ENCODE measurements at regions not wholly inside any gene's neighbourhood (a gene's known extent, or its start where the extent isn't known, plus 50 kb on each side); places are given as distances from the start of the nearest gene placed in this dataset.

DNA sequence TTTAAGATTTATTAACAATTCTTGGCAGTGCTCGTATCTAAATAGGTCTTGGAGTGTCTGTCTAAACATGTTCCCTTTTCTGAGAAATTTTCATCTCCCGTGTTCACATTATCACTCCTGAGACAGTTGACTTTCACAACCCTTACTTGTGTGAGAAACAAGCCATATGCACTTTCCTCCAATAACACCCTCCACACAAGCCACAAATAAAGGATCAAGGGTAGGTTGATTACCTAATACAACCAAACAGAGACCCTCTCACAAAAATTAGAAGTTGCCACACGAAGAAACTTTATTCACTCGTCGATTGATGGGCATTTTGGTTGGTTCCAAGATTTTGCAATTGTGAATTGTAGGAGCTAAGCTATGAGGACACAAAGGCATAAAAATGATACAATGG is 763.9 kb downstream of the TRAM1L1 start:
- Mint-ChIP-seq H3K36me3 (no peaks in the 10 kb centered on the region), H3K27ac (no peak overlapping the region), H3K27me3 (ENCODE audit: low read depth in 3 of 3) (no peaks in the 10 kb centered on the region), H3K9me3 (peaks cover 0 to 2% (median 0%) of the 10 kb centered on the region in 7 donors), H3K4me1 (no peaks in the 10 kb centered on the region), H3K4me3 (no peak overlapping the region)
- no peaks in the 10 kb centered on the region for H3K9me3 ChIP-seq (replicated peaks in 1 of 2; ENCODE audit: control insufficient read depth in 1 of 2, insufficient read depth in 1 of 2, low read length in 2 of 2)
- H2AFZ ChIP-seq (ENCODE audit: insufficient read depth, low read depth, low read length, poor library complexity, severe bottlenecking) = no peak overlapping the region
- no peak overlapping the region for H3K27ac ChIP-seq (ENCODE audit: low read depth in 1 of 2, low read length in 2 of 2)
- H3K4me2 ChIP-seq (replicated peaks; ENCODE audit: extremely low read depth, low read length, poor library complexity, severe bottlenecking) = no peak overlapping the region
- no peaks in the 10 kb centered on the region for H3K4me1 ChIP-seq (ENCODE audit: control insufficient read depth in 1 of 2, insufficient read depth in 2 of 2, low read length in 2 of 2)
- H3K79me2 ChIP-seq (ENCODE audit: insufficient read depth, low read length) = no peaks in the 10 kb centered on the region
- H3K36me3 ChIP-seq (replicated peaks in 1 of 2; ENCODE audit: control insufficient read depth in 1 of 2, insufficient read depth in 2 of 2, low read length in 2 of 2) = no peaks in the 10 kb centered on the region
- intact Hi-C loops (cut with micrococcal nuclease) = no loop called here
- WGBS (ENCODE audit: insufficient coverage) = 100% methylated on average over 5 of the region's 5 CpGs
- TF ChIP-seq, protein P1, sequence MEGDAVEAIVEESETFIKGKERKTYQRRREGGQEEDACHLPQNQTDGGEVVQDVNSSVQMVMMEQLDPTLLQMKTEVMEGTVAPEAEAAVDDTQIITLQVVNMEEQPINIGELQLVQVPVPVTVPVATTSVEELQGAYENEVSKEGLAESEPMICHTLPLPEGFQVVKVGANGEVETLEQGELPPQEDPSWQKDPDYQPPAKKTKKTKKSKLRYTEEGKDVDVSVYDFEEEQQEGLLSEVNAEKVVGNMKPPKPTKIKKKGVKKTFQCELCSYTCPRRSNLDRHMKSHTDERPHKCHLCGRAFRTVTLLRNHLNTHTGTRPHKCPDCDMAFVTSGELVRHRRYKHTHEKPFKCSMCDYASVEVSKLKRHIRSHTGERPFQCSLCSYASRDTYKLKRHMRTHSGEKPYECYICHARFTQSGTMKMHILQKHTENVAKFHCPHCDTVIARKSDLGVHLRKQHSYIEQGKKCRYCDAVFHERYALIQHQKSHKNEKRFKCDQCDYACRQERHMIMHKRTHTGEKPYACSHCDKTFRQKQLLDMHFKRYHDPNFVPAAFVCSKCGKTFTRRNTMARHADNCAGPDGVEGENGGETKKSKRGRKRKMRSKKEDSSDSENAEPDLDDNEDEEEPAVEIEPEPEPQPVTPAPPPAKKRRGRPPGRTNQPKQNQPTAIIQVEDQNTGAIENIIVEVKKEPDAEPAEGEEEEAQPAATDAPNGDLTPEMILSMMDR (IDR thresholded peaks at IDR 0.05) = no peak
- no peaks in the 10 kb centered on the region for H4K20me1 ChIP-seq (ENCODE audit: insufficient read depth, low read length)
- H3K4me3 ChIP-seq (replicated peaks in 1 of 3; ENCODE audit: low read depth in 2 of 3, low read length in 3 of 3) = no peak overlapping the region
- no peaks in the 10 kb centered on the region for H3K27me3 ChIP-seq (ENCODE audit: control insufficient read depth in 2 of 2, insufficient read depth in 2 of 2, low read length in 2 of 2)
- no peak overlapping the region for H3K9ac ChIP-seq (ENCODE audit: insufficient read depth, low read length, poor library complexity, severe bottlenecking)
- no peak for DNase-seq

DNA sequence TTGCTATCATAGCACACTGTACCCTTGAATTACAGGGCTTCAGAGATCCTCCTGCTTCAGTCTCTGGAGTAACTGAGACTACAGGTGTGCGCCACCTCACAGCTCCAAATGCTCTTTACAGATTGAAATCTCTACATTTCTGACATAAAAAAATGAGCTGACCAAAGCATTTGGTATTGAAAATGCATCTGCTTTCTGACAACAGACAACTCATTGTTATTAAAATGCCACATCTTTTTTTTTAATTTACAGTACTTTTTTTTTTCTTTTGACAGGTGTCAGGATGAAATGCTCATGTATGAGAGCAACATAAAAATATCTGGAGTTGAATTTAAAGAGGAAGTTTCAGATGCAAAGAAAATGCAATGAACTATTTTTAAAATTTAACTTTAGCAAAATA is 764.5 kb downstream of the TRAM1L1 start:
- H3K27me3 Mint-ChIP-seq (ENCODE audit: low read depth in 3 of 3) = no peaks in the 10 kb centered on the region
- H3K27me3 ChIP-seq (ENCODE audit: control insufficient read depth in 2 of 2, insufficient read depth in 2 of 2, low read length in 2 of 2) = no peaks in the 10 kb centered on the region
- no peaks in the 10 kb centered on the region for H3K4me1 ChIP-seq (ENCODE audit: control insufficient read depth in 1 of 2, insufficient read depth in 2 of 2, low read length in 2 of 2)
- no peak overlapping the region for H2AFZ ChIP-seq (ENCODE audit: insufficient read depth, low read depth, low read length, poor library complexity, severe bottlenecking)
- no peak for DNase-seq
- no peak overlapping the region for H3K27ac ChIP-seq (ENCODE audit: low read depth in 1 of 2, low read length in 2 of 2)
- WGBS (ENCODE audit: insufficient coverage) = no CpG with 5 or more reads among the region's 1 CpG
- no peak overlapping the region for H3K27ac Mint-ChIP-seq
- TF ChIP-seq, protein P1 (IDR thresholded peaks at IDR 0.05) = no peak
- H4K20me1 ChIP-seq (ENCODE audit: insufficient read depth, low read length) = no peaks in the 10 kb centered on the region
- H3K36me3 ChIP-seq (replicated peaks in 1 of 2; ENCODE audit: control insufficient read depth in 1 of 2, insufficient read depth in 2 of 2, low read length in 2 of 2) = no peaks in the 10 kb centered on the region
- no peaks in the 10 kb centered on the region for H3K36me3 Mint-ChIP-seq
- H3K9ac ChIP-seq (ENCODE audit: insufficient read depth, low read length, poor library complexity, severe bottlenecking) = no peak overlapping the region
- no peaks in the 10 kb centered on the region for H3K9me3 ChIP-seq (replicated peaks in 1 of 2; ENCODE audit: control insufficient read depth in 1 of 2, insufficient read depth in 1 of 2, low read length in 2 of 2)
- H3K4me2 ChIP-seq (replicated peaks; ENCODE audit: extremely low read depth, low read length, poor library complexity, severe bottlenecking) = no peak overlapping the region
- H3K4me3 ChIP-seq (replicated peaks in 1 of 3; ENCODE audit: low read depth in 2 of 3, low read length in 3 of 3) = no peak overlapping the region
- peaks cover 0 to 2% (median 0%) of the 10 kb centered on the region in 7 donors for H3K9me3 Mint-ChIP-seq
- no peaks in the 10 kb centered on the region for H3K4me1 Mint-ChIP-seq
- no peak overlapping the region for H3K4me3 Mint-ChIP-seq
- H3K79me2 ChIP-seq (ENCODE audit: insufficient read depth, low read length) = no peaks in the 10 kb centered on the region
- intact Hi-C loops (cut with micrococcal nuclease) = no loop called here

Measured in CD14-positive monocyte (primary cell).